ENCODE measurements at regions not wholly inside any gene's neighbourhood (a gene's known extent, or its start where the extent isn't known, plus 50 kb on each side); places are given as distances from the start of the nearest gene placed in this dataset.

DNA sequence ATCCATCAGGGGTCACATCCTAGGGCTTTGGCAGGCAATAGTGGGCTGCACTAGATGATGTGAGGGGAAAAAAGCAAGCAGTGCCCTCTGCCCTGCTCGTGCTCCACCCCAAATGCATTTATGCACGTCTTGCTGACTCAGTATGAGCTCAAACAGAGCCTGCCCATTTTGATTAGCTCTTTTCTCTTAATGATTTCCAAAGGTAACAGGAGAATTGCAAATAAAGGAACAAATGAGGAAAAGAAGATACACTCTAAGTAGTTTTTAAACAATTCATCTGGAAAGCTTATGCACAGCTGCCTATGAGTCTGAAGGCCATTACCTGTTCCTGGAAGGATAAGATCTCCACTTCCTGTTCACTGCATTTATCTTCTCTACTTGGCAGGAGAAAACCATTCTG is 364.2 kb downstream of the TMEM232 start:
- Mint-ChIP-seq H3K9me3 (peaks cover 2 to 6% of the 10 kb centered on the region in 2 donors), H3K36me3 (no peaks in the 10 kb centered on the region), H3K4me1 (no peaks in the 10 kb centered on the region), H3K27me3 (ENCODE audit: low read depth in 2 of 2) (no peaks in the 10 kb centered on the region), H3K27ac (no peak overlapping the region), H3K4me3 (no peak overlapping the region)
- TF ChIP-seq, protein P1, sequence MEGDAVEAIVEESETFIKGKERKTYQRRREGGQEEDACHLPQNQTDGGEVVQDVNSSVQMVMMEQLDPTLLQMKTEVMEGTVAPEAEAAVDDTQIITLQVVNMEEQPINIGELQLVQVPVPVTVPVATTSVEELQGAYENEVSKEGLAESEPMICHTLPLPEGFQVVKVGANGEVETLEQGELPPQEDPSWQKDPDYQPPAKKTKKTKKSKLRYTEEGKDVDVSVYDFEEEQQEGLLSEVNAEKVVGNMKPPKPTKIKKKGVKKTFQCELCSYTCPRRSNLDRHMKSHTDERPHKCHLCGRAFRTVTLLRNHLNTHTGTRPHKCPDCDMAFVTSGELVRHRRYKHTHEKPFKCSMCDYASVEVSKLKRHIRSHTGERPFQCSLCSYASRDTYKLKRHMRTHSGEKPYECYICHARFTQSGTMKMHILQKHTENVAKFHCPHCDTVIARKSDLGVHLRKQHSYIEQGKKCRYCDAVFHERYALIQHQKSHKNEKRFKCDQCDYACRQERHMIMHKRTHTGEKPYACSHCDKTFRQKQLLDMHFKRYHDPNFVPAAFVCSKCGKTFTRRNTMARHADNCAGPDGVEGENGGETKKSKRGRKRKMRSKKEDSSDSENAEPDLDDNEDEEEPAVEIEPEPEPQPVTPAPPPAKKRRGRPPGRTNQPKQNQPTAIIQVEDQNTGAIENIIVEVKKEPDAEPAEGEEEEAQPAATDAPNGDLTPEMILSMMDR (IDR thresholded peaks at IDR 0.05) = no peak
- Histone ChIP-seq H3K9me3 (ENCODE audit: control insufficient read depth, insufficient read depth, low read length) (no peaks in the 10 kb centered on the region), H3K27ac (ENCODE audit: low read length) (no peak overlapping the region), H3K36me3 (ENCODE audit: control insufficient read depth, insufficient read depth, low read length) (no peaks in the 10 kb centered on the region), H3K4me1 (ENCODE audit: control insufficient read depth, insufficient read depth, low read length) (no peaks in the 10 kb centered on the region), H3K4me3 (ENCODE audit: low read length) (no peak overlapping the region), H3K27me3 (ENCODE audit: control insufficient read depth, insufficient read depth, low read length) (no peaks in the 10 kb centered on the region)
- DNase-seq (no peak), ATAC-seq (no peak)
- intact Hi-C loops (cut with micrococcal nuclease) = no loop called here
- 84% methylated on average over 2 of the region's 2 CpGs for WGBS (ENCODE audit: insufficient coverage)

DNA sequence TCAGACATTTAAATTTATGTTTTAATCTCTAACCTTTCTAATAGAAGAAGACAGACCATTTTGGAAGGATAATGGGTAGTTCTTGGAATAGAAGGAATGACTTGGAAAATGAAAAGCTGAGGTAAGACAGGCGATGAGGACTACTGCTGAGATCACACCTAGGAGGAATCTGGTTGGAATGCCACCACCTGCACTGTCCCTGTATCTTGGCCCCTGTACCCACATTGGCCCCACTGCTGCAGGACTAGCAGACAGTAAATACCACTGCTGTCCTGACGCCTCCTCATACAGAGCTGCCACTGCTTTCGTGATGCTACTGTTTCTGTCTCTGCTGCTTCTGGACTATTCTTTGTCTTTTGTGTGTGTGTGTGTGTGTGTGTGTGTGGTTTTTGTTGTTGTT is 359.8 kb downstream of the TMEM232 start:
- Histone ChIP-seq H3K27me3 (ENCODE audit: control insufficient read depth, insufficient read depth, low read length) (no peaks in the 10 kb centered on the region), H3K4me3 (ENCODE audit: low read length) (no peak overlapping the region), H3K36me3 (ENCODE audit: control insufficient read depth, insufficient read depth, low read length) (no peaks in the 10 kb centered on the region), H3K27ac (ENCODE audit: low read length) (no peak overlapping the region), H3K9me3 (ENCODE audit: control insufficient read depth, insufficient read depth, low read length) (no peaks in the 10 kb centered on the region), H3K4me1 (ENCODE audit: control insufficient read depth, insufficient read depth, low read length) (no peaks in the 10 kb centered on the region)
- TF ChIP-seq, protein P1 (IDR thresholded peaks at IDR 0.05) = no peak
- intact Hi-C loops (cut with micrococcal nuclease) = no loop called here
- Mint-ChIP-seq H3K4me1 (no peaks in the 10 kb centered on the region), H3K27ac (no peak overlapping the region), H3K4me3 (no peak overlapping the region), H3K36me3 (no peaks in the 10 kb centered on the region), H3K27me3 (ENCODE audit: low read depth in 2 of 2) (no peaks in the 10 kb centered on the region), H3K9me3 (peaks cover 0 to 6% of the 10 kb centered on the region in 2 donors)
- DNase-seq (no peak), ATAC-seq (no peak)
- 89% methylated on average over 3 of the region's 3 CpGs for WGBS (ENCODE audit: insufficient coverage)

Data from natural killer cell (primary cell).